ENCODE measurements at regions not wholly inside any gene's neighbourhood (a gene's known extent, or its start where the extent isn't known, plus 50 kb on each side); places are given as distances from the start of the nearest gene placed in this dataset.

GRCh38 chr18:38933322-38933721 is 1367.7 kb upstream of the CELF4 start:
- Mint-ChIP-seq H3K9me3 (ENCODE audit: unreplicated experiment) (no peaks in the 10 kb centered on the region), H3K27me3 (ENCODE audit: insufficient read depth, unreplicated experiment) (no peaks in the 10 kb centered on the region), H3K27ac (ENCODE audit: unreplicated experiment) (no peak overlapping the region), H3K4me1 (ENCODE audit: low read depth, unreplicated experiment) (no peaks in the 10 kb centered on the region), H3K36me3 (ENCODE audit: insufficient read depth, unreplicated experiment) (no peaks in the 10 kb centered on the region), H3K4me3 (ENCODE audit: unreplicated experiment) (no peak overlapping the region)
- Histone ChIP-seq H3K27me3 (replicated peaks; ENCODE audit: control insufficient read depth, insufficient read depth, low read length) (no peaks in the 10 kb centered on the region), H3K36me3 (ENCODE audit: control insufficient read depth, insufficient read depth, low read length) (no peaks in the 10 kb centered on the region), H3K9me3 (no peaks in the 10 kb centered on the region), H3K4me1 (no peaks in the 10 kb centered on the region), H3K4me3 (ENCODE audit: low read depth, low read length) (no peak overlapping the region)
- TF ChIP-seq CTCF (IDR thresholded peaks at IDR 0.05; ENCODE audit: insufficient read depth in 1 of 2, low read depth in 1 of 2, low read length in 1 of 2, severe bottlenecking in 1 of 2, unreplicated experiment in 1 of 2) = no peak
- ChIA-PET CTCF (no interaction called here), POLR2A (no interaction called here)
- intact Hi-C loops (cut with micrococcal nuclease; ENCODE audit: unreplicated experiment) = no loop called here
- DNase-seq = no peak
- no TSS peak for BruUV-seq (replicated peaks)

GRCh38 chr18:38932752-38933151 is 1367.2 kb upstream of the CELF4 start:
- no peak for TF ChIP-seq CTCF (IDR thresholded peaks at IDR 0.05; ENCODE audit: insufficient read depth in 1 of 2, low read depth in 1 of 2, low read length in 1 of 2, severe bottlenecking in 1 of 2, unreplicated experiment in 1 of 2)
- no peaks in the 10 kb centered on the region for H3K36me3 ChIP-seq (ENCODE audit: control insufficient read depth, insufficient read depth, low read length)
- H3K4me1 ChIP-seq = no peaks in the 10 kb centered on the region
- BruUV-seq (replicated peaks) = no TSS peak
- H3K4me3 ChIP-seq (ENCODE audit: low read depth, low read length) = no peak overlapping the region
- Mint-ChIP-seq H3K4me3 (ENCODE audit: unreplicated experiment) (no peak overlapping the region), H3K9me3 (ENCODE audit: unreplicated experiment) (no peaks in the 10 kb centered on the region), H3K4me1 (ENCODE audit: low read depth, unreplicated experiment) (no peaks in the 10 kb centered on the region), H3K27ac (ENCODE audit: unreplicated experiment) (no peak overlapping the region), H3K27me3 (ENCODE audit: insufficient read depth, unreplicated experiment) (no peaks in the 10 kb centered on the region), H3K36me3 (ENCODE audit: insufficient read depth, unreplicated experiment) (no peaks in the 10 kb centered on the region)
- ChIA-PET POLR2A (no interaction called here), CTCF (no interaction called here)
- no peak for DNase-seq
- H3K27me3 ChIP-seq (replicated peaks; ENCODE audit: control insufficient read depth, insufficient read depth, low read length) = no peaks in the 10 kb centered on the region
- intact Hi-C loops (cut with micrococcal nuclease; ENCODE audit: unreplicated experiment) = no loop called here
- H3K9me3 ChIP-seq = no peaks in the 10 kb centered on the region

- no peak overlapping the region for H3K4me3 Mint-ChIP-seq (ENCODE audit: unreplicated experiment)
- no peaks in the 10 kb centered on the region for H3K9me3 Mint-ChIP-seq (ENCODE audit: unreplicated experiment)
- no peaks in the 10 kb centered on the region for H3K27me3 Mint-ChIP-seq (ENCODE audit: insufficient read depth, unreplicated experiment)
- no peaks in the 10 kb centered on the region for H3K4me1 Mint-ChIP-seq (ENCODE audit: low read depth, unreplicated experiment)
- ChIA-PET POLR2A (no interaction called here), CTCF (no interaction called here)
- TF ChIP-seq CTCF (IDR thresholded peaks at IDR 0.05; ENCODE audit: insufficient read depth in 1 of 2, low read depth in 1 of 2, low read length in 1 of 2, severe bottlenecking in 1 of 2, unreplicated experiment in 1 of 2) = no peak
- H3K27ac Mint-ChIP-seq (ENCODE audit: unreplicated experiment) = no peak overlapping the region
- Histone ChIP-seq H3K4me3 (ENCODE audit: low read depth, low read length) (no peak overlapping the region), H3K36me3 (ENCODE audit: control insufficient read depth, insufficient read depth, low read length) (no peaks in the 10 kb centered on the region), H3K9me3 (no peaks in the 10 kb centered on the region), H3K27me3 (replicated peaks; ENCODE audit: control insufficient read depth, insufficient read depth, low read length) (no peaks in the 10 kb centered on the region), H3K4me1 (no peaks in the 10 kb centered on the region)
- H3K36me3 Mint-ChIP-seq (ENCODE audit: insufficient read depth, unreplicated experiment) = no peaks in the 10 kb centered on the region
- no TSS peak for BruUV-seq (replicated peaks)
- no peak for DNase-seq
- intact Hi-C loops (cut with micrococcal nuclease; ENCODE audit: unreplicated experiment) = no loop called here
These were observed 1366.1 kb upstream of the CELF4 start for GRCh38 chr18:38931754-38932050.

All from Caco-2 (cell line).